ENCODE measurements at regions not wholly inside any gene's neighbourhood (a gene's known extent, or its start where the extent isn't known, plus 50 kb on each side); places are given as distances from the start of the nearest gene placed in this dataset.
A peak's percentile ranks its signal among the peaks of the same experiment; 100 is the strongest.
"Not testable (repeated sequence)": the region's sequence is repeated elsewhere in the genome, so short reads cannot be mapped to it uniquely, and the experiment has no call there.

GRCh38 chr7:56798876-56799275 is 333.4 kb downstream of the ZNF479 start:
- ATAC-seq (ENCODE audit: low FRiP score in 2 of 2); H3K4me1 ChIP-seq; H3K36me3 ChIP-seq; DNase-seq; H3K27ac ChIP-seq; H3K27me3 ChIP-seq; H3K4me3 ChIP-seq: not testable (repeated sequence)
- WGBS, 2 donors: 90 to 95% methylated on average over 5 to 10 of the region's 11 CpGs
- H3K9me3 ChIP-seq: peaks cover 0 to 13% (median 0%) of the 10 kb centered on the region in 4 donors

GRCh38 chr7:56787474-56787873 is 344.8 kb downstream of the ZNF479 start:
- H3K9me3 ChIP-seq: peaks cover 0 to 15% (median 0%) of the 10 kb centered on the region in 4 donors
- H3K27ac ChIP-seq; H3K4me1 ChIP-seq; H3K27me3 ChIP-seq; H3K4me3 ChIP-seq; H3K36me3 ChIP-seq; ATAC-seq (ENCODE audit: low FRiP score in 2 of 2): not testable (repeated sequence)
- 60 to 66% methylated on average over 11 to 28 of the region's 39 CpGs for WGBS, 2 donors
- DNase-seq: peak in 1 of 2 donors; percentile 69

Measured in upper lobe of left lung (tissue), 6 donors.